SU-DHL-6 (cell line): ENCODE measurements at regions not wholly inside any gene's neighbourhood (a gene's known extent, or its start where the extent isn't known, plus 50 kb on each side); places are given as distances from the start of the nearest gene placed in this dataset.

ENCODE experiments used
- H2AFZ ChIP-seq: fragments of 200-600 bp; sonication (generic); 2 replicates; pipeline ENCODE4 v1.6.1; 2014; ENCODE audit warnings: low read depth, mild to moderate bottlenecking, moderate library complexity, mixed read lengths, antibody characterized with exemption, low read length; ENCODE audit not compliant: severe bottlenecking
- H3F3A ChIP-seq: fragments of 200-600 bp; shearing (Covaris generic); 2 replicates; pipeline ENCODE4 v1.6.0; 2016; ENCODE audit warnings: antibody characterized with exemption, mild to moderate bottlenecking; ENCODE audit not compliant: insufficient read depth
- H3K27ac ChIP-seq: fragments of 200-600 bp; sonication (generic); 2 replicates; pipeline ENCODE4 v1.5.1; 2016; ENCODE audit warnings: low read depth, mild to moderate bottlenecking, low read length, moderate library complexity, mixed read lengths
- H3K27me3 ChIP-seq: fragments of 200-600 bp; sonication (generic), shearing (Covaris generic); 2 replicates; pipeline ENCODE4 v1.6.0; 2014; ENCODE audit warnings: mild to moderate bottlenecking, low read length
- H3K36me3 ChIP-seq: fragments of 200-600 bp; sonication (generic); 2 replicates; pipeline ENCODE4 v1.6.1; 2014; ENCODE audit warnings: mild to moderate bottlenecking, low read length, mixed read lengths
- H3K4me2 ChIP-seq: fragments of 300-600, 200-600 bp; shearing (Covaris generic), sonication (generic); 2 replicates; pipeline ENCODE4 v1.6.0; 2014; ENCODE audit warnings: low read length, low read depth, mild to moderate bottlenecking; ENCODE audit not compliant: poor library complexity, severe bottlenecking
- H3K4me3 ChIP-seq: fragments of 200-600 bp; sonication (generic); 2 replicates; pipeline ENCODE4 v1.5.1; 2014; ENCODE audit warnings: antibody characterized with exemption, low read length, mild to moderate bottlenecking, mixed read lengths; ENCODE audit not compliant: insufficient read depth, poor library complexity, severe bottlenecking
- H3K79me2 ChIP-seq: fragments of 200-600 bp; sonication (generic); 2 replicates; pipeline ENCODE4 v1.6.1; 2014; ENCODE audit warnings: mild to moderate bottlenecking, low read length, moderate library complexity; ENCODE audit not compliant: insufficient read depth
- H3K9ac ChIP-seq: fragments of 200-600 bp; sonication (generic); 2 replicates; pipeline ENCODE4 v1.7.0; 2014; ENCODE audit warnings: mild to moderate bottlenecking, low read length
- H3K9me2 ChIP-seq: fragments of 200-600 bp; sonication (generic); replicated peaks from 2 replicates; pipeline ENCODE4 v1.6.1; 2014; ENCODE audit warnings: low read length; ENCODE audit not compliant: insufficient read depth
- H3K9me3 ChIP-seq: fragments of 200-600 bp; sonication (generic); 2 replicates; pipeline ENCODE4 v1.6.1; 2014; ENCODE audit warnings: low read length, mixed read lengths; ENCODE audit not compliant: insufficient read depth
- H4K20me1 ChIP-seq: fragments of 200-600 bp; sonication (generic); 2 replicates; pipeline ENCODE4 v1.6.1; 2014; ENCODE audit warnings: low read depth, mild to moderate bottlenecking, antibody characterized with exemption, low read length, moderate library complexity, mixed read lengths
- CTCF ChIP-seq: fragments of 200-600 bp; sonication (generic); IDR thresholded peaks from one replicate; pipeline ENCODE4 v1.5.1; 2017; ENCODE audit warnings: antibody characterized with exemption, mild to moderate bottlenecking, low read length, moderate library complexity; ENCODE audit not compliant: insufficient read depth, poor library complexity, severe bottlenecking
- EZH2phosphoT487 ChIP-seq: fragments of 200-600 bp; sonication (generic), shearing (Covaris generic); conservative IDR thresholded peaks from 2 replicates; pipeline ENCODE4 v1.6.1; 2018; ENCODE audit warnings: mild to moderate bottlenecking, antibody characterized with exemption, low read length, moderate library complexity, mixed read lengths

- Histone ChIP-seq H3K9me3 (no peaks in the 10 kb centered on the region), H3K27me3 (no peaks in the 10 kb centered on the region), H3F3A (no peaks in the 10 kb centered on the region), H3K4me3 (no peak overlapping the region), H3K27ac (no peak overlapping the region), H3K9ac (no peak overlapping the region), H2AFZ (no peak overlapping the region), H3K9me2 (no peaks in the 10 kb centered on the region), H4K20me1 (no peaks in the 10 kb centered on the region), H3K79me2 (no peaks in the 10 kb centered on the region), H3K4me2 (no peak overlapping the region), H3K36me3 (no peaks in the 10 kb centered on the region)
- TF ChIP-seq CTCF (no peak), EZH2phosphoT487 (no peak)
These were observed 1679.9 kb upstream of the FLRT2 start for GRCh38 chr14:83850092-83850491.

GRCh38 chr14:83856334-83856733 lies 1673.6 kb upstream of the FLRT2 start:
- no peak overlapping the region for H3K4me3 ChIP-seq
- H3K79me2 ChIP-seq, result no peaks in the 10 kb centered on the region
- no peak overlapping the region for H3K27ac ChIP-seq
- H3F3A ChIP-seq, result no peaks in the 10 kb centered on the region
- H3K9ac ChIP-seq, result no peak overlapping the region
- no peaks in the 10 kb centered on the region for H3K9me3 ChIP-seq
- no peaks in the 10 kb centered on the region for H3K9me2 ChIP-seq
- TF ChIP-seq CTCF, result no peak
- no peak for TF ChIP-seq EZH2phosphoT487
- H3K27me3 ChIP-seq, result no peaks in the 10 kb centered on the region
- H2AFZ ChIP-seq, result no peak overlapping the region
- no peak overlapping the region for H3K4me2 ChIP-seq
- no peaks in the 10 kb centered on the region for H4K20me1 ChIP-seq
- H3K36me3 ChIP-seq, result no peaks in the 10 kb centered on the region

GRCh38 chr14:83860631-83861155 lies 1669.3 kb upstream of the FLRT2 start:
- Histone ChIP-seq H2AFZ (no peak overlapping the region), H3K79me2 (no peaks in the 10 kb centered on the region), H3K27ac (no peak overlapping the region), H3K36me3 (no peaks in the 10 kb centered on the region), H3K9ac (no peak overlapping the region), H3K27me3 (no peaks in the 10 kb centered on the region), H3K4me2 (no peak overlapping the region), H3K9me2 (no peaks in the 10 kb centered on the region), H4K20me1 (no peaks in the 10 kb centered on the region), H3K9me3 (no peaks in the 10 kb centered on the region), H3K4me3 (no peak overlapping the region), H3F3A (no peaks in the 10 kb centered on the region)
- TF ChIP-seq CTCF, result no peak
